K562 (cell line): ENCODE measurements at regions not wholly inside any gene's neighbourhood (a gene's known extent, or its start where the extent isn't known, plus 50 kb on each side); places are given as distances from the start of the nearest gene placed in this dataset.

Source experiments
- ATAC-seq: fragments of 200-7000 bp; cut with Tn5 transposase; 3 replicates; pipeline ENCODE4 v1.9.1; 2020; ENCODE audit warnings: moderate library complexity
- BruUV-seq: library from RNA; stranded (reverse); fragments of 400-500 nt; replicated peaks from 2 replicates; lab custom pipeline; 2021; lab: Mats Ljungman, UMichigan
- CTCF ChIA-PET: fragments of 300-600 bp; formaldehyde crosslinking; extraction: SDS; loops from one replicate; lab custom pipeline; 2021; ENCODE audit warnings: low intra/inter-chr PET ratio; lab: Yijun Ruan, JAX
- POLR2A ChIA-PET: fragments of 300-600, 350-650 bp; sonication (Branson Sonifier 250); formaldehyde crosslinking; extraction: SDS; loops from one replicate; lab custom pipeline; 2021; ENCODE audit warnings: antibody characterized with exemption, inconsistent platforms; lab: Yijun Ruan, JAX
- DNase-seq, 4 experiments: peaks; one replicate each; pipeline versions ENCODE4 v3.0.0 to v3.0.0-alpha.2; 2011 to 2018; ENCODE audit warnings: low spot score in 3 of 4, mixed read lengths in 3 of 4; ENCODE audit errors: extremely low read depth in 1 of 4
- FAIRE-seq: peaks from 2 replicates; lab custom pipeline; 2011; peaks lifted over from hg19 to GRCh38; lab: Jason Lieb, UNC
- H2AFZ ChIP-seq: 2 replicates; pipeline ENCODE4 v1.6.0; 2011; ENCODE audit warnings: low read depth, low read length, control low read depth, inconsistent platforms
- H3K27ac ChIP-seq: fragments of 200-600 bp; 3 replicates; pipeline ENCODE4 v1.8.0; 2011; ENCODE audit warnings: low read depth, mild to moderate bottlenecking, control low read depth, inconsistent platforms, low read length, moderate library complexity, mixed read lengths; ENCODE audit errors: extremely low read depth
- H3K27me3 ChIP-seq, 2 experiments: fragments of 300-600 bp in 1 of 2; 2 replicates in 1 of 2; 3 replicates in 1 of 2; pipeline versions ENCODE4 v1.6.0 to v1.8.0; 2011; ENCODE audit warnings: inconsistent platforms in 2 of 2, low read length in 2 of 2, mild to moderate bottlenecking in 1 of 2, mixed read lengths in 1 of 2, moderate library complexity in 1 of 2; ENCODE audit not compliant: control insufficient read depth in 2 of 2, insufficient read depth in 2 of 2
- H3K36me3 ChIP-seq: fragments of 300-600 bp; 3 replicates; pipeline ENCODE4 v1.8.0; 2011; ENCODE audit warnings: mild to moderate bottlenecking, low read length, inconsistent platforms; ENCODE audit not compliant: control insufficient read depth, insufficient read depth
- H3K4me1 ChIP-seq, 2 experiments: fragments of 200-600 bp in 1 of 2; replicated peaks in 1 of 2; 2 replicates in 1 of 2; 3 replicates in 1 of 2; pipeline versions ENCODE4 v1.5.1 to v1.8.0; 2011; ENCODE audit warnings: inconsistent platforms in 2 of 2, low read length in 2 of 2, mild to moderate bottlenecking in 1 of 2, mixed read lengths in 1 of 2, moderate library complexity in 1 of 2; ENCODE audit not compliant: control insufficient read depth in 2 of 2, insufficient read depth in 2 of 2
- H3K4me2 ChIP-seq: 2 replicates; pipeline ENCODE4 v1.6.1; 2011; ENCODE audit warnings: low read length, control low read depth, inconsistent platforms, mixed read lengths; ENCODE audit not compliant: insufficient read depth
- H3K4me3 ChIP-seq: fragments of 200-600 bp; sonication (generic), shearing (Covaris generic); 2 replicates; pipeline ENCODE4 v1.5.1; 2016; ENCODE audit warnings: control low read depth, inconsistent platforms
- H3K79me2 ChIP-seq: fragments of 200-600 bp; 3 replicates; pipeline ENCODE4 v1.8.0; 2011; ENCODE audit warnings: low read length, inconsistent platforms; ENCODE audit not compliant: control insufficient read depth, insufficient read depth
- H3K9ac ChIP-seq, 2 experiments: 2 replicates each; pipeline versions ENCODE4 v1.6.0 to v1.6.1; 2011; ENCODE audit warnings: low read depth in 2 of 2, low read length in 2 of 2, control low read depth in 1 of 2, inconsistent platforms in 1 of 2, mild to moderate bottlenecking in 1 of 2, mixed read lengths in 1 of 2; ENCODE audit not compliant: insufficient read depth in 1 of 2
- H3K9me1 ChIP-seq: one replicate; pipeline ENCODE4 v1.6.0; 2011; ENCODE audit warnings: inconsistent platforms, mild to moderate bottlenecking, low read length, moderate library complexity; ENCODE audit not compliant: control insufficient read depth, insufficient read depth
- H3K9me3 ChIP-seq: replicated peaks from 2 replicates; pipeline ENCODE4 v1.5.1; 2011; ENCODE audit warnings: low read depth, low read length, inconsistent platforms; ENCODE audit not compliant: control insufficient read depth, insufficient read depth
- H4K20me1 ChIP-seq: replicated peaks from 2 replicates; pipeline ENCODE4 v1.6.1; 2011; ENCODE audit warnings: low read length, inconsistent platforms, mixed read lengths; ENCODE audit not compliant: control insufficient read depth, insufficient read depth
- CEBPB ChIP-seq: fragments of 450-650 bp; IDR thresholded peaks from 2 replicates; pipeline ENCODE4 v1.6.1; 2016; ENCODE audit warnings: missing genetic modification characterization, missing compliant biosample characterization
- CHD2 ChIP-seq: IDR thresholded peaks from 2 replicates; pipeline ENCODE4 v1.6.1; 2011; ENCODE audit warnings: low read depth, low read length
- DDX20 ChIP-seq: fragments of 450-650 bp; IDR thresholded peaks from 2 replicates; pipeline ENCODE4 v1.6.1; 2016; ENCODE audit warnings: missing genetic modification characterization, low read depth, mild to moderate bottlenecking, missing compliant biosample characterization, moderate library complexity
- ELF1 ChIP-seq: fragments of 200-800 bp; sonication (Bioruptor generic); IDR thresholded peaks from 2 replicates; pipeline ENCODE4 v1.6.1; 2016; ENCODE audit warnings: missing genetic modification characterization, missing compliant biosample characterization
- ELF2 ChIP-seq: fragments of 250-450 bp; sonication (Bioruptor Pico); IDR thresholded peaks from 2 replicates; pipeline ENCODE4 v1.5.0; 2021; ENCODE audit warnings: mild to moderate bottlenecking
- EZH2 ChIP-seq: IDR thresholded peaks from 2 replicates; pipeline ENCODE4 v1.6.1; 2012; ENCODE audit warnings: low read depth, mild to moderate bottlenecking, inconsistent platforms, low read length, borderline replicate concordance
- HDAC1 ChIP-seq, 2 experiments: fragments of 450-650 bp; IDR thresholded peaks; 2 replicates each; pipeline ENCODE4 v1.6.1; 2016 to 2017; ENCODE audit warnings: inconsistent platforms in 1 of 2, mild to moderate bottlenecking in 1 of 2, moderate library complexity in 1 of 2
- IFI16 ChIP-seq: fragments of 250-450 bp; sonication (Bioruptor Pico); IDR thresholded peaks from 2 replicates; pipeline ENCODE4 v2.1.2; 2022; ENCODE audit warnings: mild to moderate bottlenecking, inconsistent platforms
- MIER1 ChIP-seq: fragments of 450-650 bp; IDR thresholded peaks from 2 replicates; pipeline ENCODE4 v1.6.1; 2016; ENCODE audit warnings: antibody characterized with exemption, mild to moderate bottlenecking, low read depth
- NR4A1 ChIP-seq, 2 experiments: fragments of 250-450 bp in 1 of 2; fragments of 450-650 bp in 1 of 2; sonication (Bioruptor Pico) in 1 of 2; IDR thresholded peaks; 2 replicates each; pipeline versions ENCODE4 v1.4.0 to v1.6.1; 2016 to 2020; ENCODE audit warnings: mild to moderate bottlenecking in 2 of 2, missing compliant biosample characterization in 1 of 2, missing genetic modification characterization in 1 of 2, moderate library complexity in 1 of 2
- PRPF4 ChIP-seq: fragments of 200-400 bp; formaldehyde crosslinking; IDR thresholded peaks from one replicate; pipeline ENCODE4 v1.6.1; 2017; ENCODE audit warnings: low read length, low read depth, mild to moderate bottlenecking; ENCODE audit not compliant: insufficient read depth, poor library complexity, severe bottlenecking
- RBM22 ChIP-seq: fragments of 200-400 bp; formaldehyde crosslinking; IDR thresholded peaks from 2 replicates; pipeline ENCODE4 v1.6.1; 2018; ENCODE audit warnings: low read length, low read depth; ENCODE audit not compliant: poor library complexity, severe bottlenecking
- SMAD4 ChIP-seq: fragments of 250-450 bp; sonication (Bioruptor Pico); conservative IDR thresholded peaks from 2 replicates; pipeline ENCODE4 v1.8.0; 2021; ENCODE audit warnings: inconsistent platforms, mild to moderate bottlenecking, moderate library complexity
- UBTF ChIP-seq, 2 experiments: IDR thresholded peaks; 2 replicates each; pipeline ENCODE4 v1.6.1; 2012; ENCODE audit warnings: improper control_type of control experiment in 2 of 2, low read depth in 2 of 2, low read length in 2 of 2, borderline replicate concordance in 1 of 2
- ZNF197 ChIP-seq: fragments of 200-800 bp; sonication (Bioruptor generic); IDR thresholded peaks from 2 replicates; pipeline ENCODE4 v1.6.1; 2016; ENCODE audit warnings: low read depth, missing genetic modification characterization, missing compliant biosample characterization
- ZNF551 ChIP-seq: fragments of 250-450 bp; sonication (Bioruptor Pico); IDR thresholded peaks from 2 replicates; pipeline ENCODE4 v1.5.0; 2021; ENCODE audit warnings: mild to moderate bottlenecking, moderate library complexity
- WGBS: fragments of 100-300 bp; shearing (Covaris generic); methylation state at CpG from one replicate; pipeline ENCODE4 v1.1.6; 2016; ENCODE audit warnings: low coverage, mixed read lengths; ENCODE audit not compliant: insufficient coverage; ENCODE audit errors: missing lambda C conversion rate; 5-methylcytosine and 5-hydroxymethylcytosine counted together
- in situ Hi-C: fragments of 300-500 bp; cut with MboI; formaldehyde crosslinking; loops from 4 replicates; pipeline ENCODE4 v1.15.0; 2018; ENCODE audit warnings: inconsistent platforms, mixed read lengths
- intact Hi-C: fragments of 100-400 bp; cut with micrococcal nuclease; formaldehyde crosslinking; loops from 2 replicates; pipeline ENCODE4 v1.14.2; 2022
- TF ChIP-seq, protein P1 (sequence below): fragments of 250-450 bp; sonication (Bioruptor Pico); IDR thresholded peaks from 2 replicates; pipeline ENCODE4 v1.5.0; 2021

DNA sequence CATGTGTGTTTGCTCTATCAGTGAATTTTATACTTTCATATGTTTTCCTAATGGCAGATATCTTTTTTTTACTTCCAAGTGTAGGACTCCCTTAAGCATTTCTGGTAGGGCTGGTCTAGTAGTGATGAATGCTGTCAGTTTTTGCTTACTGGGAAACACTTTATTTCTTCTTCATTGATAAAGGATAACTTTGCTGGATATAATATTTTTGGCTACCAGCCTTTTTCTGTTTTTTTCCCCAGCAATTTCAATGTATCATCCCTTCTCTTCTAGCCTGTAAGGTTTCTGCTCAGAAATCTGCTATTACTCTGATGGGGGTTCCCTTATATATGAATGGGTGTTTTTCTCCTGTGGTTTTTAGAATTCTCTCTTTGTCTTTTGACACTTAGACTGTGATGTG, 980.6 kb upstream of the PIK3C3 start (continued):
- no peak for TF ChIP-seq ZNF551 (CRISPR knock-in tag)
- no peak for TF ChIP-seq UBTF (IDR thresholded peaks at IDR 0.05; ENCODE audit: borderline replicate concordance in 1 of 2, low read depth in 2 of 2, low read length in 2 of 2)
- no peak for TF ChIP-seq RBM22

DNA sequence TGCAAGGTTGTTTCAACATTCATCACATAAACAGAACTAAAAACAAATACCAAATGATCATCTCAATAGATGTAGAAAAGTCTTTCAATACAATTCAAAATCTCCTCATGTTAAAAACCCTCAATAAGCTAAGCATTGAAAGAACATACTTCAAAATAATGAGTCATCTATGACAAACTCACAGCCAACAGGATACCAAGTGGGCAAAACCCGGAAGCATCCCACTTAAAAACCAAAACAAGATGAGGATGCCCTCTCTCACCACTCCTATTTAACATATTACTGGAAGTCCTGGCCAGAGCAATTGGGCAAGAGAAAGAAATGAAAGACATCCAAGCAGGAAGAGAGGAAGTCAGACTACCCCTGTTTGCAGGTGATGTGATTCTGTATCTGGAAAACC, 992.2 kb upstream of the PIK3C3 start:
- no peak for FAIRE-seq
- Histone ChIP-seq H3K36me3 (no peaks in the 10 kb centered on the region), H3K4me1 (no peaks in the 10 kb centered on the region), H3K79me2 (no peaks in the 10 kb centered on the region), H2AFZ (no peak overlapping the region), H4K20me1 (no peaks in the 10 kb centered on the region), H3K4me2 (no peak overlapping the region), H3K27me3 (no peaks in the 10 kb centered on the region), H3K4me3 (no peak overlapping the region), H3K9ac (no peak overlapping the region), H3K27ac (no peak overlapping the region), H3K9me1 (no peaks in the 10 kb centered on the region), H3K9me3 (no peaks in the 10 kb centered on the region; the same call in 1 of the 2 replicates)
- no peak for ATAC-seq
- POLR2A ChIA-PET = no interaction called here
- no peak for DNase-seq
- no TSS peak for BruUV-seq
- CTCF ChIA-PET = interaction anchor here (0.6 kb wide), 1 partner anchor 1992 kb away, joined by 3 read pairs; no protein-coding TSS in a partner anchor
- no peak for TF ChIP-seq PRPF4
- TF ChIP-seq CEBPB (tag) = no peak
- no peak for TF ChIP-seq SMAD4 (CRISPR knock-in tag)
- no peak for TF ChIP-seq ZNF197 (CRISPR knock-in tag)
- TF ChIP-seq, protein P1, sequence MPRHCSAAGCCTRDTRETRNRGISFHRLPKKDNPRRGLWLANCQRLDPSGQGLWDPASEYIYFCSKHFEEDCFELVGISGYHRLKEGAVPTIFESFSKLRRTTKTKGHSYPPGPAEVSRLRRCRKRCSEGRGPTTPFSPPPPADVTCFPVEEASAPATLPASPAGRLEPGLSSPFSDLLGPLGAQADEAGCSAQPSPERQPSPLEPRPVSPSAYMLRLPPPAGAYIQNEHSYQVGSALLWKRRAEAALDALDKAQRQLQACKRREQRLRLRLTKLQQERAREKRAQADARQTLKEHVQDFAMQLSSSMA (CRISPR knock-in tag) = no peak
- TF ChIP-seq MIER1 = no peak
- TF ChIP-seq ELF2 (CRISPR knock-in tag) = no peak
- no peak for TF ChIP-seq EZH2
- no peak for TF ChIP-seq HDAC1 (IDR thresholded peaks at IDR 0.05)
- no peak for TF ChIP-seq ELF1 (tag)
- TF ChIP-seq CHD2 = no peak
- TF ChIP-seq IFI16 (CRISPR knock-in tag) = no peak
- TF ChIP-seq NR4A1 (CRISPR knock-in tag; IDR thresholded peaks at IDR 0.05) = no peak
- no peak for TF ChIP-seq NR4A1 (tag; IDR thresholded peaks at IDR 0.05)
- TF ChIP-seq DDX20 (tag) = no peak
- WGBS = 8% methylated on average over 1 of the region's 1 CpG
- intact Hi-C loops = no loop called here
- in situ Hi-C loops = no loop called here
